Vagina (tissue), 2 donors: ENCODE measurements at regions not wholly inside any gene's neighbourhood (a gene's known extent, or its start where the extent isn't known, plus 50 kb on each side); places are given as distances from the start of the nearest gene placed in this dataset.
"Not testable (repeated sequence)": the region's sequence is repeated elsewhere in the genome, so short reads cannot be mapped to it uniquely, and the experiment has no call there.

ENCODE experiments used
- DNase-seq, 2 donors: peaks; one replicate each; pipeline ENCODE4 v3.0.0-alpha.2; 2017; ENCODE audit errors: extremely low spot score in 2 of 2
- H3K27ac ChIP-seq: fragments of 200-600 bp; sonication (generic); one replicate; pipeline ENCODE4 v1.5.1; 2019
- H3K27me3 ChIP-seq: fragments of 200-600 bp; sonication (generic); one replicate; pipeline ENCODE4 v1.5.1; 2019
- H3K36me3 ChIP-seq, 2 donors: fragments of 200-600 bp; sonication (generic); one replicate each; pipeline ENCODE4 v1.5.1; 2017 to 2019
- H3K4me1 ChIP-seq: fragments of 200-600 bp; sonication (generic); one replicate; pipeline ENCODE4 v1.5.1; 2019
- H3K4me3 ChIP-seq, 2 donors: fragments of 200-600 bp; sonication (generic); 1 replicate in 1 of 2; 2 replicates in 1 of 2; pipeline ENCODE4 v1.5.1; 2016 to 2019
- H3K9me3 ChIP-seq: fragments of 200-600 bp; sonication (generic); one replicate; pipeline ENCODE4 v1.5.1; 2019
- CTCF ChIP-seq, 3 experiments: fragments of 450-650 bp in 2 of 3; fragments of 200-600 bp in 1 of 3; sonication (generic) in 1 of 3; IDR thresholded peaks; one replicate each; pipeline ENCODE4 v1.5.1; 2017 to 2019; ENCODE audit warnings: antibody characterized with exemption in 3 of 3, mild to moderate bottlenecking in 2 of 3, moderate library complexity in 2 of 3
- POLR2A ChIP-seq, 2 donors: fragments of 450-650 bp; IDR thresholded peaks; one replicate each; pipeline ENCODE4 v1.6.1; 2017; ENCODE audit warnings: antibody characterized with exemption in 2 of 2, mild to moderate bottlenecking in 2 of 2, moderate library complexity in 2 of 2
- POLR2AphosphoS5 ChIP-seq, 2 donors: sonication (generic); formaldehyde crosslinking; IDR thresholded peaks; one replicate each; pipeline ENCODE4 v1.9.0; 2017; ENCODE audit warnings: antibody characterized with exemption in 2 of 2, mild to moderate bottlenecking in 2 of 2, low read depth in 1 of 2; ENCODE audit not compliant: insufficient read depth in 1 of 2
- intact Hi-C: fragments of 100-400 bp; cut with DNase I; formaldehyde crosslinking; loops from one replicate; pipeline ENCODE4 v1.15.1; 2023

- no peak for TF ChIP-seq CTCF (IDR thresholded peaks at IDR 0.05)
- no peak for TF ChIP-seq POLR2AphosphoS5 (IDR thresholded peaks at IDR 0.05; ENCODE audit: insufficient read depth in 1 of 2, low read depth in 1 of 2)
- TF ChIP-seq POLR2A (IDR thresholded peaks at IDR 0.05): no peak
- H3K27me3 ChIP-seq: no peaks in the 10 kb centered on the region
- H3K9me3 ChIP-seq: no peaks in the 10 kb centered on the region
- no peak overlapping the region for H3K4me3 ChIP-seq
- H3K4me1 ChIP-seq: no peaks in the 10 kb centered on the region
- H3K27ac ChIP-seq: no peak overlapping the region
- no peak for DNase-seq
- intact Hi-C loops: no loop called here
- no peaks in the 10 kb centered on the region for H3K36me3 ChIP-seq
Measured at GRCh38 chr11:90491466-90491865, 268.6 kb upstream of the CHORDC1 start.

GRCh38 chr11:90476442-90477007 lies 253.7 kb upstream of the CHORDC1 start:
- Histone ChIP-seq H3K4me1 (no peaks in the 10 kb centered on the region), H3K36me3 (no peaks in the 10 kb centered on the region), H3K27ac (no peak overlapping the region), H3K4me3 (no peak overlapping the region), H3K9me3 (no peaks in the 10 kb centered on the region), H3K27me3 (no peaks in the 10 kb centered on the region)
- intact Hi-C loops: no loop called here
- no peak for DNase-seq
- TF ChIP-seq POLR2A (IDR thresholded peaks at IDR 0.05): no peak
- no peak for TF ChIP-seq POLR2AphosphoS5 (IDR thresholded peaks at IDR 0.05; ENCODE audit: insufficient read depth in 1 of 2, low read depth in 1 of 2)
- no peak for TF ChIP-seq CTCF (IDR thresholded peaks at IDR 0.05)

GRCh38 chr11:90468923-90469322 lies 246.1 kb upstream of the CHORDC1 start:
- DNase-seq: no peak
- intact Hi-C loops: no loop called here
- TF ChIP-seq POLR2A (IDR thresholded peaks at IDR 0.05) (no peak), POLR2AphosphoS5 (IDR thresholded peaks at IDR 0.05; ENCODE audit: insufficient read depth in 1 of 2, low read depth in 1 of 2) (no peak), CTCF (IDR thresholded peaks at IDR 0.05) (no peak)

GRCh38 chr11:90465553-90465952 lies 242.7 kb upstream of the CHORDC1 start:
- no peak overlapping the region for H3K27ac ChIP-seq
- intact Hi-C loops: no loop called here
- no peaks in the 10 kb centered on the region for H3K4me1 ChIP-seq
- no peak for DNase-seq
- no peaks in the 10 kb centered on the region for H3K9me3 ChIP-seq
- H3K36me3 ChIP-seq: no peaks in the 10 kb centered on the region
- H3K4me3 ChIP-seq: no peak overlapping the region
- no peak for TF ChIP-seq POLR2AphosphoS5 (IDR thresholded peaks at IDR 0.05; ENCODE audit: insufficient read depth in 1 of 2, low read depth in 1 of 2)
- TF ChIP-seq POLR2A (IDR thresholded peaks at IDR 0.05): no peak
- TF ChIP-seq CTCF (IDR thresholded peaks at IDR 0.05): no peak
- no peaks in the 10 kb centered on the region for H3K27me3 ChIP-seq

More at GRCh38 chr11:90468923-90469322, 246.1 kb upstream of the CHORDC1 start:
- Histone ChIP-seq H3K27me3 (no peaks in the 10 kb centered on the region), H3K4me3 (no peak overlapping the region), H3K9me3 (no peaks in the 10 kb centered on the region), H3K4me1 (no peaks in the 10 kb centered on the region), H3K27ac (no peak overlapping the region), H3K36me3 (no peaks in the 10 kb centered on the region)

- H3K36me3 ChIP-seq, H3K27ac ChIP-seq, H3K27me3 ChIP-seq, H3K4me1 ChIP-seq, intact Hi-C loops, H3K9me3 ChIP-seq, DNase-seq, H3K4me3 ChIP-seq: not testable (repeated sequence)
Measured at GRCh38 chr11:90455347-90455920, 232.6 kb upstream of the CHORDC1 start.
